ENCODE measurements at regions not wholly inside any gene's neighbourhood (a gene's known extent, or its start where the extent isn't known, plus 50 kb on each side); places are given as distances from the start of the nearest gene placed in this dataset.

DNA sequence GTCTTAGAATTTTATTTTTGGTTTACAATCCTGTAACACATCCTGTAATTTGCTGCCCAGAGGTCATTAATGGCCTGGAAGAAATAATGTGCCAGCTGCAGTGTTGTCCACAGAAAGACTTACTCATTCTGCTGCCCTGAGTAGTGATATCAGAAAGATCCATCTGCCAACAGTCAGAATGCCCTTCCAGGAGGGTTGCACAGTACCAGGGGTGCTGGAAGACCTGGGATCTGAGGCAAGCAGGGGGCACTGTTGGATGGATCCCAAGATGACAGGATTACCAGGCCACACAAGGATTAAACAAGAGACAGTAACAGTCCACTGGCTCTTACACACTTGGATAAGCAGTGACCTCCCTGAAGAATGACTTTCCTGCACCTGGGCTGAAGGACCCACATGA is 93.8 kb upstream of the TOP3B start:
- Mint-ChIP-seq H3K27ac (no peak overlapping the region), H3K4me3 (no peak overlapping the region), H3K36me3 (ENCODE audit: low read depth) (no peaks in the 10 kb centered on the region), H3K9me3 (no peaks in the 10 kb centered on the region), H3K4me1 (no peaks in the 10 kb centered on the region), H3K27me3 (peaks cover 32% of the 10 kb centered on the region)
- DNase-seq: no peak
- POLR2A ChIA-PET: no interaction called here
- CTCF ChIA-PET: no interaction called here

DNA sequence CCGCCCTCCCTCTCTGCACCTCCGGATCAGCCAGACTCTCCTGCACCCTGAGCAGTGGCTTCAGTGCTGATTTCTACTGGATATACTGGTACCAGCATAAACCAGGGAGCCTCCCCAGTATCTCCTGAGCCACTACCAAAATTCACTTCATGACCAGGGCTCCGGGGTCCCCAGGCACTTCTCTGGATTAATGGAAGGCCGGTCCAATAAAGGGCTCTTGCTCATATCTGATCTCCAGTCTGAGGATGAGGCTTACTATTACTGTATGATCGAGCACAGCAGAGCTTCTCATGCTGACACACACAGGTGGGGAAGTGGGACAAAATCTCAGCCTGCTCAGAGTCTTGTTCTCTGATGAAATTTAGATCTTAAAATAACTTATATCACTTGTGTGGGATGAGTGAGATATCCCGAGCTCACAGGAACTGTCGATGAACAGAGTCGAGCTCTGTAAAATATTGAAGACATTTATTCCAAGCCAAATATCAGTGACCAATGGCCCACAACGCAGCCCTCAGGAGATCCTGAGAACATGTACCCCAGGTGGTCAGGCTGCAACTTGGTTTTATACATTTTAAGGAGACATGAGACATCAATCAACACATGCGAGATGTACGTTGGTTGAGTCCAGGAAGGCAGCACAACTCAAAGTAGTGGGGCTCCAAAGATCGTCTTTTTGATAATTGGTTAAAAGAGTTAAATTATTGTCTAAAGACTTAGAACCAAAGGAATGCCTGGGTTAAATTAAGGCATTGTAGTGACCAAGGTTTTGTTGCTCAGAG is 93.0 kb upstream of the TOP3B start:
- Mint-ChIP-seq H3K27ac (no peak overlapping the region), H3K4me3 (no peak overlapping the region), H3K27me3 (peaks cover 28% of the 10 kb centered on the region), H3K4me1 (peaks cover 2% of the 10 kb centered on the region), H3K36me3 (ENCODE audit: low read depth) (no peaks in the 10 kb centered on the region), H3K9me3 (no peaks in the 10 kb centered on the region)
- ChIA-PET CTCF (no interaction called here), POLR2A (no interaction called here)
- no peak for DNase-seq

DNA sequence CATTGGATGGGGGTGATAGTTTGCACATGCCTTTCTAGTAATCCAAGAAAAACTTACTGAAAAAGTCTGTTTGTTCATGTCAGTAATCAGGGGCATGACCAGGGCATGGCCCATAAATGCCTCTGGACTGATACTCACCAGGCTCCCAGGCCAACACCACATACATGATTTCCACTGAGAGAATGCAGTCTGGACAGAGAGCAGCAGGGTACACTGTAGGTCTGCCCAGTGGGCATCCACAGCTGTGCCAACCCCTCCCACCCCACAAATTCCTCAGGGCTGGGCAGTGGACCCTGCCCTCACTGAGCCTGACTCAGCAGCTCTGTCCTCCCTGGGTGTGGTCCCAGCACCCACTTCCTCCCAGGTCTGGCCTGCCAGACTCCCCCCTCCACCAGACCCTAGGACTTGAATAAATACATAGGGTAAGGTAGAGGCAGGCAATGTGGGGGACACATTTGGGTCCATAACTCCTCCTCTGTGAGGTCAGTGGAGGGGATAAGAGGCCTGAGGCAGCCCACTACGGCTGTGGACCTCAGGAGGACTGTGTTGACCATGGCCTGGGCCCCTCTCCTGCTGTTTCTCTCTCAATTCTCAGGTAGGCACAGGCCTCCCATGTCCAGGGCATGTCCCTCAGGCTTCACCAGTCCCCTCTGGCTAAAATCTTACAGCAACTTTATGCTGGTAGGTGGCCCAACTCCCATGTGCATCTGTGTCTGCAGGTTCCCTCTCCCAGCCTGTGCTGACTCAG is 92.2 kb upstream of the TOP3B start:
- POLR2A ChIA-PET: no interaction called here
- Mint-ChIP-seq H3K4me3 (no peak overlapping the region), H3K27me3 (peaks cover 22% of the 10 kb centered on the region), H3K9me3 (no peaks in the 10 kb centered on the region), H3K36me3 (ENCODE audit: low read depth) (no peaks in the 10 kb centered on the region), H3K27ac (no peak overlapping the region), H3K4me1 (peaks cover 2% of the 10 kb centered on the region)
- no peak for DNase-seq
- CTCF ChIA-PET: no interaction called here

GRCh38 chr22:22073769-22074561 is 91.4 kb upstream of the TOP3B start:
- no peak for DNase-seq
- ChIA-PET POLR2A (no interaction called here), CTCF (no interaction called here)
- Mint-ChIP-seq H3K27me3 (peaks cover 20% of the 10 kb centered on the region), H3K4me1 (peaks cover 2% of the 10 kb centered on the region), H3K36me3 (ENCODE audit: low read depth) (no peaks in the 10 kb centered on the region), H3K9me3 (no peaks in the 10 kb centered on the region), H3K27ac (no peak overlapping the region), H3K4me3 (no peak overlapping the region)

DNA sequence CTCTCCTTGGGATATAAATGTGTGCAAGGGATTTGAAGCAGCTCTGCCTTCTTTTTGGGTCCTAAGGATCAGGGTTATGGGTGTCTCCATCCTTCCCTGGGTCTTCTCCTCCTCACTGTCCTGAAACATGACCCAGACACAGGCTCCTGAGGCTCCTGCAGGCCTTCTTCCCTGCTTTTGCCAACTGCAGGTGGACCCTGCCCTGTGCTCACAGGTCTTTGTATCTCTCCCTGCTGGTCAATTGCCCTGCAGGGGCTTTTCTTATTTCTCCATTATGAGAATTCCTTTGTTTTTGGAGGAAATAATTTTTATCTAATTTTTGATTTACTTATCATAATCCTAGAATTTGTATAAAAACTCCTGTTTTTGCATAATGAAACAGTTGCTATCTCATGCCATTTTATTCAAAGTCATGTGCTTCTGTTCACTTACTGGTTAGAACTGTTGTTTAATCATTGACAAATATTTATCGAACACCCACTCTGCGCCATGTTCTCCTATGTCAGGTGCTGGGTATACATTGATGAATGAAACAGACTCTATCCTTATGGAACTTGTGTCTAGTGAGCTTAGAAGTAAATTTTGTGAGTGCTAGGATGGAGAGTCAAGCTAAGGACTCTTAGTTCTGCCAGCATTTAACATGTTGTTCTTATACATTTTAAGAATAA is 89.7 kb upstream of the TOP3B start:
- Mint-ChIP-seq H3K4me3 (no peak overlapping the region), H3K27me3 (peaks cover 12% of the 10 kb centered on the region), H3K4me1 (peaks cover 2% of the 10 kb centered on the region), H3K36me3 (ENCODE audit: low read depth) (no peaks in the 10 kb centered on the region), H3K9me3 (no peaks in the 10 kb centered on the region), H3K27ac (no peak overlapping the region)
- ChIA-PET CTCF (interaction anchor here (1.1 to 1.3 kb wide), 2 partner anchors 11 to 350 kb away, joined by 3 to 5 read pairs; no protein-coding TSS in a partner anchor), POLR2A (no interaction called here)
- no peak for DNase-seq

DNA sequence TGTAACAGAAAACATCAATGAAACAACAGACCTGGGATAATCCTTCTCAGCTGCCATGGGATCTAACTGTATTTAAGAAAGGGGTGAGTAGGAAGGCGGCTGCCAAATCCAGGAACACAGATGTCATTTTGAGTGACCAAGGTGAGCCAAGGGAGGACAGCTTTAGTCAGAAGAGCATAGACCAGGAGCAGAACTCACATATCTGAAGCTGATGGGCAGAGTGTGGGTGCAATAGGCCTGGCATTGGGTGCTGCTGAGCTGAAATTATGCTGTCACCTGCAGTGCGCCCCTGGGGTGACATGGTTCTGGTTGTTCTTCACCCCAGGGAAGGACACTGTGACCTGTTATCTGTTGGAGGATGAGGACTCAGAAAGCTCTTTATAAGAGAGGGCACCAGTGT is 88.9 kb upstream of the TOP3B start:
- no peak overlapping the region for H3K4me3 Mint-ChIP-seq
- no peaks in the 10 kb centered on the region for H3K36me3 Mint-ChIP-seq (ENCODE audit: low read depth)
- H3K9me3 Mint-ChIP-seq: no peaks in the 10 kb centered on the region
- DNase-seq: no peak
- POLR2A ChIA-PET: no interaction called here
- H3K27ac Mint-ChIP-seq: no peak overlapping the region
- CTCF ChIA-PET: interaction anchor here (1.3 kb wide), 1 partner anchor 10 kb away, joined by 5 read pairs; no protein-coding TSS in a partner anchor
- H3K27me3 Mint-ChIP-seq: peaks cover 9% of the 10 kb centered on the region
- peaks cover 2% of the 10 kb centered on the region for H3K4me1 Mint-ChIP-seq

GRCh38 chr22:22070371-22070824 is 87.8 kb upstream of the TOP3B start:
- Mint-ChIP-seq H3K4me3 (no peak overlapping the region), H3K27me3 (peaks cover 6% of the 10 kb centered on the region), H3K27ac (no peak overlapping the region), H3K36me3 (ENCODE audit: low read depth) (no peaks in the 10 kb centered on the region), H3K4me1 (peaks cover 2% of the 10 kb centered on the region), H3K9me3 (no peaks in the 10 kb centered on the region)
- CTCF ChIA-PET: no interaction called here
- DNase-seq: no peak
- POLR2A ChIA-PET: no interaction called here

GRCh38 chr22:22069450-22070370 is 87.1 kb upstream of the TOP3B start:
- ChIA-PET POLR2A (no interaction called here), CTCF (no interaction called here)
- H3K9me3 Mint-ChIP-seq: no peaks in the 10 kb centered on the region
- H3K4me1 Mint-ChIP-seq: peaks cover 2% of the 10 kb centered on the region
- peaks cover 9% of the 10 kb centered on the region for H3K27me3 Mint-ChIP-seq
- DNase-seq: no peak
- H3K36me3 Mint-ChIP-seq (ENCODE audit: low read depth): no peaks in the 10 kb centered on the region
- H3K27ac Mint-ChIP-seq: no peak overlapping the region
- H3K4me3 Mint-ChIP-seq: no peak overlapping the region

GRCh38 chr22:22068657-22069056 is 86.1 kb upstream of the TOP3B start:
- H3K4me1 Mint-ChIP-seq: peaks cover 2% of the 10 kb centered on the region

GRCh38 chr22:22068025-22068424 is 85.4 kb upstream of the TOP3B start:
- H3K4me1 Mint-ChIP-seq: peaks cover 4% of the 10 kb centered on the region
- POLR2A ChIA-PET: no interaction called here
- no peak overlapping the region for H3K4me3 Mint-ChIP-seq
- H3K27me3 Mint-ChIP-seq: peaks cover 8% of the 10 kb centered on the region
- no peaks in the 10 kb centered on the region for H3K36me3 Mint-ChIP-seq (ENCODE audit: low read depth)
- no peak for DNase-seq
- no peaks in the 10 kb centered on the region for H3K9me3 Mint-ChIP-seq
- CTCF ChIA-PET: no interaction called here
- H3K27ac Mint-ChIP-seq: no peak overlapping the region

More at GRCh38 chr22:22068657-22069056, 86.1 kb upstream of the TOP3B start:
- no peak for DNase-seq
- Mint-ChIP-seq H3K27me3 (peaks cover 8% of the 10 kb centered on the region), H3K36me3 (ENCODE audit: low read depth) (no peaks in the 10 kb centered on the region), H3K9me3 (no peaks in the 10 kb centered on the region), H3K27ac (no peak overlapping the region), H3K4me3 (no peak overlapping the region)
- CTCF ChIA-PET: no interaction called here
- POLR2A ChIA-PET: no interaction called here

DNA sequence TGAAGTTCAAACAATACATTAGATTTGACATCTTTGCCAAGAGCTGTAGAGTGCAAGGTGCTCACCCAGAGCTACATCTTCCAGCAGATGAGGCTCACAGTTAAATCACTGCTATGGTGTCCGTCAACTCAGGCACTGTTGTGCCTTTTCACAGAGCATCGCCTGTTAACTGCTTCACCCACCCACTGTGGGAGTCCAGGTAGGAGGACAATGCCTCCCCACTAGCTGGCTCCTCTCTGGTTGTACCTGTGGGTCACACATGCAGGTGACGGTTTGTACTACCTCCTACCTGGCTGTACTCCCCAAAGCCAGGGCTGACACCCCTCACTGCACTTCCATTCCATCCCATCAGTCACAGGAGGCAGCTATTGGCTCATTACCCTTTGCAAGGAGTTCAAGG is 84.6 kb upstream of the TOP3B start:
- Mint-ChIP-seq H3K4me1 (peaks cover 6% of the 10 kb centered on the region), H3K27ac (no peak overlapping the region), H3K4me3 (no peak overlapping the region), H3K27me3 (peaks cover 8% of the 10 kb centered on the region), H3K36me3 (ENCODE audit: low read depth) (no peaks in the 10 kb centered on the region), H3K9me3 (no peaks in the 10 kb centered on the region)
- DNase-seq: no peak
- CTCF ChIA-PET: no interaction called here
- POLR2A ChIA-PET: no interaction called here

DNA sequence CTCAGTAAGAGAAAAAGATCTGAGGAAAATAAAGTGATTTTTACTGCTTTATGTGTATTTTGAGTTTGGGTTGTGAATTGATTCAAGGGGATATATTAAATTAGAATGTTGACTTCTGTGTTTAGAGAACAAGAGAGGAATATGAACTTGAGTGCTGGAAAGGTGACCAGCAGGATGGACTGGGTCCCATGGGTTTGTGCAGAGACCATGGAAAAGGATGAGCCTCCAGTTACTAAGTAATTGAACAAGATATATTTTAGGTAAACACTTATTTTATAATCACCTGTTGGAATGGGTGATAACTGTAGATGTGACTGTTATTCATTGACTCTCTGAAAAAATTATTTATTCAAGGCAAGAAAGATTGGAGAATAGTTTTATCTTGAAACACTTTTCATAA is 82.0 kb upstream of the TOP3B start:
- ChIA-PET POLR2A (no interaction called here), CTCF (no interaction called here)
- Mint-ChIP-seq H3K9me3 (no peaks in the 10 kb centered on the region), H3K36me3 (ENCODE audit: low read depth) (no peaks in the 10 kb centered on the region), H3K27ac (no peak overlapping the region), H3K4me3 (no peak overlapping the region), H3K27me3 (peaks cover 10% of the 10 kb centered on the region), H3K4me1 (peaks cover 4% of the 10 kb centered on the region)
- DNase-seq: no peak
